ENCODE measurements at regions not wholly inside any gene's neighbourhood (a gene's known extent, or its start where the extent isn't known, plus 50 kb on each side); places are given as distances from the start of the nearest gene placed in this dataset.

- no peaks in the 10 kb centered on the region for H3K4me1 Mint-ChIP-seq
- H3K27me3 Mint-ChIP-seq: no peaks in the 10 kb centered on the region
- H3K9me3 Mint-ChIP-seq: peaks cover 10% of the 10 kb centered on the region
- H3K36me3 Mint-ChIP-seq: peaks cover 1% of the 10 kb centered on the region
- no peak overlapping the region for H3K4me3 Mint-ChIP-seq
- ATAC-seq (ENCODE audit: low read depth) (no peak), DNase-seq (no peak)
- POLR2A ChIA-PET: no interaction called here
- H3K27ac Mint-ChIP-seq: no peak overlapping the region
Observed at GRCh38 chr4:22984390-22984789, 291.7 kb downstream of the GBA3 start.

DNA sequence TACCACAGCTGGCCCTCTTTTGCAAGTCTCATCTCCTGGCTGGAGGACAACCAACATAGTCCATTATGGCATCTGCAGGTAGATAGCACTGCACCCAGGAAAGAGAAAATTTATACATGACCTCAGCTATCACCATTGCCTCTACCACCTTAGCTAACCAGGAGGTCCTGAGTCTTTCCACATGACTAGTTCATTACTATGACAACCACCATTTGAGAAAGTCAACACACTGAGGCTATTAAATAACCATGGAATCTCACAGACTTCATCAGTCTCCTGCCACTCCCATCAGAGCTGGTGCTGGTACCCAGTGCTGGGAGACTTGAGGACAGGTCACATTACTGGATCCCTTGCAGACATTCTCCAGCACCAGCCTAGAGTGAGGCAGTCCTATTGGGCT lies 285.9 kb downstream of the GBA3 start:
- ATAC-seq (ENCODE audit: low read depth) (no peak), DNase-seq (no peak)
- Mint-ChIP-seq H3K27me3 (no peaks in the 10 kb centered on the region), H3K4me1 (no peaks in the 10 kb centered on the region), H3K36me3 (peaks cover 1% of the 10 kb centered on the region), H3K9me3 (peaks cover 7% of the 10 kb centered on the region), H3K27ac (no peak overlapping the region), H3K4me3 (no peak overlapping the region)
- POLR2A ChIA-PET: no interaction called here

GRCh38 chr4:22970665-22971064 lies 277.9 kb downstream of the GBA3 start:
- no peak for ATAC-seq (ENCODE audit: low read depth)
- DNase-seq: no peak
- POLR2A ChIA-PET: no interaction called here
- H3K27ac Mint-ChIP-seq: no peak overlapping the region
- H3K27me3 Mint-ChIP-seq: no peaks in the 10 kb centered on the region
- H3K36me3 Mint-ChIP-seq: no peaks in the 10 kb centered on the region
- H3K4me1 Mint-ChIP-seq: no peaks in the 10 kb centered on the region
- no peak overlapping the region for H3K4me3 Mint-ChIP-seq
- H3K9me3 Mint-ChIP-seq: peaks cover 3% of the 10 kb centered on the region

DNA sequence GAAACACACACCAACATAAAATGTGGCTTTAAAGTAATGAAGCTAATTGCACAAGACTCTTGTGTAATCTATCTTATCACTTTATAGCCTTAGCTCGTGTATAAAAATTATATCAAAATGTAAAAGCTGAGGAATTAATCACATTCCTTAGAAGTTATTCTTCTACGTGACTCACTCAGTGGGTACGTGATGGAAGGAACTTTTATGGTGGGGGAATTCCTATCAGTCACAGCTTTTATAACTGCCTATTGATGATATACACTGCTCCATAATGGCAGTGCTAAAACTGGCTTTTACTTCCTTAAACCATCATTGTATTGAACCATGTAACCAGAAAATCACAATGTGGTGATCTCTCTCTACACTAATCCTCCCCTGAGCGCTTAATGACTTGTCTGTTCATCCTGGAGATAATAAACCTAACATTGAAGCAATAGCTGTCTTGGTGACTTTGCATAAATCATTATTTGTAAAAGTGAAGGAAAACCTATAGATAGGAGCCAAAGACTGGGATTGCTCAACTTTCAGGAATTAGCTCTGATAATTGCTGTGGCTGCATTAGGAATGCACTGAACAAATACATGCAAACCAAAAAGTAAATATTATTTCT lies 276.7 kb downstream of the GBA3 start:
- H3K36me3 Mint-ChIP-seq: no peaks in the 10 kb centered on the region
- H3K27me3 Mint-ChIP-seq: no peaks in the 10 kb centered on the region
- H3K4me3 Mint-ChIP-seq: no peak overlapping the region
- POLR2A ChIA-PET: no interaction called here
- H3K27ac Mint-ChIP-seq: no peak overlapping the region
- ATAC-seq (ENCODE audit: low read depth) (no peak), DNase-seq (no peak)
- peaks cover 3% of the 10 kb centered on the region for H3K9me3 Mint-ChIP-seq
- H3K4me1 Mint-ChIP-seq: no peaks in the 10 kb centered on the region

GRCh38 chr4:22962295-22962694 lies 269.6 kb downstream of the GBA3 start:
- POLR2A ChIA-PET: no interaction called here
- H3K36me3 Mint-ChIP-seq: no peaks in the 10 kb centered on the region
- no peak for ATAC-seq (ENCODE audit: low read depth)

GRCh38 chr4:22959483-22959882 lies 266.7 kb downstream of the GBA3 start:
- no peak overlapping the region for H3K27ac Mint-ChIP-seq
- no peak for DNase-seq
- peaks cover 2% of the 10 kb centered on the region for H3K9me3 Mint-ChIP-seq
- H3K4me3 Mint-ChIP-seq: no peak overlapping the region
- H3K36me3 Mint-ChIP-seq: no peaks in the 10 kb centered on the region
- no peak for ATAC-seq (ENCODE audit: low read depth)
- no peaks in the 10 kb centered on the region for H3K27me3 Mint-ChIP-seq
- POLR2A ChIA-PET: no interaction called here
- no peaks in the 10 kb centered on the region for H3K4me1 Mint-ChIP-seq

More at GRCh38 chr4:22962295-22962694, 269.6 kb downstream of the GBA3 start:
- Mint-ChIP-seq H3K27me3 (no peaks in the 10 kb centered on the region), H3K4me3 (no peak overlapping the region), H3K9me3 (peaks cover 2% of the 10 kb centered on the region), H3K27ac (no peak overlapping the region), H3K4me1 (no peaks in the 10 kb centered on the region)
- no peak for DNase-seq

GRCh38 chr4:22957774-22958309 lies 265.1 kb downstream of the GBA3 start:
- no peak for DNase-seq
- Mint-ChIP-seq H3K4me3 (no peak overlapping the region), H3K27me3 (no peaks in the 10 kb centered on the region), H3K9me3 (no peaks in the 10 kb centered on the region), H3K27ac (no peak overlapping the region), H3K4me1 (no peaks in the 10 kb centered on the region), H3K36me3 (no peaks in the 10 kb centered on the region)
- POLR2A ChIA-PET: no interaction called here
- no peak for ATAC-seq (ENCODE audit: low read depth)

DNA sequence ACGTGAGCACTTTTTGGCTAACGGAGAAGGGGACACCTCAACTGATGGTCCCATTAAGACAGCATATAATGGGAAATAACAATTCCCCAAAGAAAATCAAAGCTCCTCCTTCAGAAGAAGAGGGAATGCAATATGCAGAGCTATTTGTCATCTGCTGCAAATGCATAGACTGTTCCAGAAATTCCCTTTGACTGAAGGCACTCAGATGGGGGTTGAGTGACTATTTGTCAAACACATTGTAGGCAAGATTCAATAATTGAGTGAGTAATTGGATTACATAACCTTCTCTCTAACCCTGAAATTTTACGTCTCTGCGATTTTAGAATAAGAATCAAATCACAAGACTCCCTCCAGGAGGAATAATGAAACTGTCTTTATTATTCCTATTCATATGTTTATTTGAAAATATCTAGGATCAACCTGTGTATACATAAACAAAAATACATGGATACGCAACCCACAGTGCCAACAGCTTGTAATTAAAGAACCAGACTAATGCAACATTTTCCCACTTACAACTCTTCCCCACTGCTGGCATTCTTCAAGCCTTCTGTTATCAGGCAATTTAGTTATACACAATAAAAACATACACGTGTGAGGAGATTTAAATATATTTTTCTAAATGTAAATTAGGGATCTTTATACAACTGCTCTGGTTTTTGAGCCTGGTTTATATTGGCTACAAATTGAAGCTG lies 256.6 kb downstream of the GBA3 start:
- H3K4me3 Mint-ChIP-seq: no peak overlapping the region
- DNase-seq (no peak), ATAC-seq (ENCODE audit: low read depth) (no peak)
- peaks cover 1% of the 10 kb centered on the region for H3K9me3 Mint-ChIP-seq
- no peaks in the 10 kb centered on the region for H3K36me3 Mint-ChIP-seq
- POLR2A ChIA-PET: no interaction called here
- no peak overlapping the region for H3K27ac Mint-ChIP-seq
- no peaks in the 10 kb centered on the region for H3K4me1 Mint-ChIP-seq
- H3K27me3 Mint-ChIP-seq: no peaks in the 10 kb centered on the region

GRCh38 chr4:22947851-22948250 lies 255.1 kb downstream of the GBA3 start:
- POLR2A ChIA-PET: no interaction called here
- Mint-ChIP-seq H3K9me3 (peaks cover 1% of the 10 kb centered on the region), H3K4me3 (no peak overlapping the region), H3K27me3 (no peaks in the 10 kb centered on the region), H3K27ac (no peak overlapping the region), H3K4me1 (no peaks in the 10 kb centered on the region), H3K36me3 (no peaks in the 10 kb centered on the region)
- ATAC-seq (ENCODE audit: low read depth) (no peak), DNase-seq (no peak)

GRCh38 chr4:22942920-22943559 lies 250.3 kb downstream of the GBA3 start:
- Mint-ChIP-seq H3K27ac (no peak overlapping the region), H3K36me3 (no peaks in the 10 kb centered on the region), H3K9me3 (no peaks in the 10 kb centered on the region), H3K4me1 (no peaks in the 10 kb centered on the region), H3K4me3 (no peak overlapping the region), H3K27me3 (no peaks in the 10 kb centered on the region)
- POLR2A ChIA-PET: no interaction called here
- DNase-seq (no peak), ATAC-seq (ENCODE audit: low read depth) (no peak)

DNA sequence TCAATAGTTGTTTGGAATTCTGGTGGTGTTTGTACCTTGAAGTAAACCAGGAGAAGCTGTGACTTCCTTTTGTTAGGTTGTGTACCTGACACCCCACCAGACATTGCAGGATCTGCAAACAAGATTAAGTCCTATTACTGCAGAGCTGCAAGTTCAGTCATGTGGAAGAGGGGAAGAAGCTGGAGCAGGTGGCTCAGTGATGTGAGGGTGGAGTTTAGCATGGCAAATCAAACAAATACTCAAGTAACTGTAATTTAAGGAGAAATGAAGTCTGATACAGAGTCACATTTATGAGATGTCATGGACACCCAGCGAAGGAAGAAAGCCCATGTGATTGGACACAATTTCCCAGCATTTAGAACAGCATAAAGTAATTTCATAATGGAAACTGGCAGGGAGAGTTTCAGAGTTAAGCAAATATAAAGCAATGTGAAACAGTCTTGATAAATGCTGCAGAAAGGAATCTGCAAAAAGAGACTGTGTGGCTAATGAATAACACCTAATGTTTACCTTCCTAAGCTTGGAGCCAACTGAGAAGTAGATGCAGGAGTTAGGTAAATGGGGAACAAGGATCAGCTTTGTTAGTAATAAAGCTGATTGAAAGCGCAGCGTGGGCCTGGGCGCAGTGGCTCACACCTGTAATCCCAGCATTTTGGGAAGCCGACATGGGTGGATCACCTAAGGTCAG lies 249.1 kb downstream of the GBA3 start:
- no peaks in the 10 kb centered on the region for H3K27me3 Mint-ChIP-seq
- no peaks in the 10 kb centered on the region for H3K36me3 Mint-ChIP-seq
- no peak overlapping the region for H3K4me3 Mint-ChIP-seq
- H3K9me3 Mint-ChIP-seq: no peaks in the 10 kb centered on the region
- DNase-seq (no peak), ATAC-seq (ENCODE audit: low read depth) (no peak)
- POLR2A ChIA-PET: no interaction called here
- no peaks in the 10 kb centered on the region for H3K4me1 Mint-ChIP-seq
- no peak overlapping the region for H3K27ac Mint-ChIP-seq

GRCh38 chr4:22932326-22932725 lies 239.6 kb downstream of the GBA3 start:
- Mint-ChIP-seq H3K27ac (no peak overlapping the region), H3K9me3 (no peaks in the 10 kb centered on the region), H3K36me3 (no peaks in the 10 kb centered on the region), H3K4me3 (no peak overlapping the region), H3K27me3 (no peaks in the 10 kb centered on the region), H3K4me1 (no peaks in the 10 kb centered on the region)
- ATAC-seq (ENCODE audit: low read depth) (no peak), DNase-seq (no peak)
- POLR2A ChIA-PET: no interaction called here

- ATAC-seq (ENCODE audit: low read depth): no peak
- Mint-ChIP-seq H3K36me3 (no peaks in the 10 kb centered on the region), H3K4me3 (no peak overlapping the region), H3K27ac (no peak overlapping the region), H3K9me3 (no peaks in the 10 kb centered on the region), H3K27me3 (no peaks in the 10 kb centered on the region), H3K4me1 (no peaks in the 10 kb centered on the region)
- no peak for DNase-seq
- POLR2A ChIA-PET: no interaction called here
Observed at GRCh38 chr4:22922426-22922825, 229.7 kb downstream of the GBA3 start.

DNA sequence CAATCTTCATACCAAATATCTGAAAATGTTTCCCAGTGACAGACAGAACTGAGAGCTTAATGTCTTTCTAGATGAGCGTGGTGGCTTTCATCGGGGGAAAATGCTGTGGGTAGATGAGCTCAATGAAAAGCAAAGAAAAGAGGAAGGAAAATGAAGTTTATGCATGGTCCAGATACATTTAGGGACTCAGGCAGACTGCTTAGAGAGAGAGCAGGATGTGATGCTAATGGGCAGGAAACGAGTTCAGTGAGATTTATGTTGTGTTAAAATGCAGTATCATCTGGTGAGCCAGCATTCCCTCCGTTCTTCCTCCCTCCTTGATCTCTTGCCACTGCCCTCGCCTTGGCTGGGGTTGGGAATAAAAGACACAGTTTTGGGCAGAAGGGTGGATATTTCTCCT lies 229.2 kb downstream of the GBA3 start:
- Mint-ChIP-seq H3K27ac (no peak overlapping the region), H3K9me3 (no peaks in the 10 kb centered on the region), H3K27me3 (no peaks in the 10 kb centered on the region), H3K36me3 (no peaks in the 10 kb centered on the region), H3K4me1 (no peaks in the 10 kb centered on the region), H3K4me3 (no peak overlapping the region)
- ATAC-seq (ENCODE audit: low read depth) (no peak), DNase-seq (no peak)
- POLR2A ChIA-PET: no interaction called here

All from activated naive CD8-positive, alpha-beta T cell treated with anti-CD3 and anti-CD28 coated beads, Interleukin-2, amount 10 ng/mL, durations not matched to agents 7 days and 5 days (primary cell).